ENCODE measurements at regions not wholly inside any gene's neighbourhood (a gene's known extent, or its start where the extent isn't known, plus 50 kb on each side); places are given as distances from the start of the nearest gene placed in this dataset.

GRCh38 chr2:177029501-177029900 lies 183.1 kb upstream of the HNRNPA3 start:
- ChIA-PET CTCF (no interaction called here), POLR2A (no interaction called here)
- Mint-ChIP-seq H3K36me3 (ENCODE audit: low read depth) (no peaks in the 10 kb centered on the region), H3K9me3 (ENCODE audit: low read depth) (no peaks in the 10 kb centered on the region), H3K4me1 (no peaks in the 10 kb centered on the region), H3K4me3 (no peak overlapping the region), H3K27me3 (peaks cover 4% of the 10 kb centered on the region), H3K27ac (no peak overlapping the region)
- intact Hi-C loops (cut with DNase I, micrococcal nuclease): no loop called here
- no peak for DNase-seq
- ATAC-seq: no peak

DNA sequence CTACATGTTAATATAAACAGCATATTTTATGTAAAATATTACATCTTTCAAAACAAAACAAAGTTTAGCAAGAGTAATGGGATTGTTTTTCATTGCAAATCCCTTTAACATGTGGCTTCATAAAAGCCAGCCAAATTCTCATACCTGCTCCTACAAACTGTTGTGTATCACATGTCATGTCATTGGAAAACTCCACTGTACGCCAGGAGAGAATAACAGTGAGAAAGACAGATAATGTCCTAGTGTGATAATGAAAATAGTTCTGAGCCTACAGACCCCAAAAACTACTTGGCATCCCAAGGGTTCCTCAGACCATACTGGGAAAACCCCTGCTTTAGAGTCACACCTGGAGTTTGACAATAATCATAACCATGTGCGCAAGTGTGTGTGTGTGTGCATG lies 182.7 kb upstream of the HNRNPA3 start:
- DNase-seq (no peak), ATAC-seq (no peak)
- no peak overlapping the region for H3K27ac Mint-ChIP-seq
- H3K36me3 Mint-ChIP-seq (ENCODE audit: low read depth): no peaks in the 10 kb centered on the region
- intact Hi-C loops (cut with DNase I, micrococcal nuclease): no loop called here
- ChIA-PET POLR2A (no interaction called here), CTCF (no interaction called here)
- no peaks in the 10 kb centered on the region for H3K9me3 Mint-ChIP-seq (ENCODE audit: low read depth)
- H3K4me1 Mint-ChIP-seq: no peaks in the 10 kb centered on the region
- H3K27me3 Mint-ChIP-seq: peaks cover 4% of the 10 kb centered on the region
- no peak overlapping the region for H3K4me3 Mint-ChIP-seq

- Mint-ChIP-seq H3K4me1 (no peaks in the 10 kb centered on the region), H3K36me3 (ENCODE audit: low read depth) (no peaks in the 10 kb centered on the region), H3K4me3 (no peak overlapping the region), H3K27me3 (peaks cover 8% of the 10 kb centered on the region), H3K9me3 (ENCODE audit: low read depth) (no peaks in the 10 kb centered on the region), H3K27ac (no peak overlapping the region)
- intact Hi-C loops (cut with DNase I, micrococcal nuclease): no loop called here
- ChIA-PET CTCF (interaction anchor here (0.6 kb wide), 1 partner anchor 889 kb away, joined by 3 read pairs; no protein-coding TSS in a partner anchor), POLR2A (no interaction called here)
- ATAC-seq (no peak), DNase-seq (no peak)
These were observed 182.0 kb upstream of the HNRNPA3 start for GRCh38 chr2:177030451-177031105.

DNA sequence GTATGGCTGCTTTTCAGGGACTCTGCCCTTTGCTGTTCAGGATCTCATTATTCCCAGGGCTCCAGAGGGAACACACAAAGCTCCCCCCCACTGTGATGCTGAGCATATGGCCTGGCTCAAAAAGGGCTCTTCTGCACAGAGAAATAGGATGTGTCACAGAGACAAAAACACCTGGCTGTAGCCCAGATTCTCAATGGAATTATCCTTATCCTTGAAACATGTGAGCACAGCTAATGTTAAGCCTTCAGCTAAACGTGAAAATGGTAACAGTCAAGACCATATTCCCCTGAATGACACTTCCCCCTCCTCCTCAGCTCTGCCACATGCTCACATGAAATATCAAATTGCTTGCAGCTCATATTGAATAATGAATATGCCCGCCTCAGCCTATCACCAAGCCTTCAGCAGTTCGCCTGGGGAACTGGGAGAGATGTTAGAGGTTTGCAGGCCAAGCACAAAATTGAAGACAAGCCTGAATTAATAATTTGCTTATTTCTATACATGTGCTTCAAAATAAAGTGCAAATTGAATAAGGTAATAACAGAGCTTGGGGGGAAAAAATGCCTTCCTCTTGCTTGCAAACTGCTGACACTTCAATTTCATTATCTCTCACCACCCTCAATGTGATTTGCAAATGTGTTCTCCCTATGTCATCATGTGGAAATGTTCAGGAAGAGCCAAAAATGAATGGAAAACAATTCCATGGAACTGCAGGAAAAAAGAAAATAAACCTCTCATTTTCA lies 181.0 kb upstream of the HNRNPA3 start:
- H3K4me3 Mint-ChIP-seq: no peak overlapping the region
- H3K27me3 Mint-ChIP-seq: peaks cover 6% of the 10 kb centered on the region
- no peaks in the 10 kb centered on the region for H3K9me3 Mint-ChIP-seq (ENCODE audit: low read depth)
- H3K36me3 Mint-ChIP-seq (ENCODE audit: low read depth): no peaks in the 10 kb centered on the region
- intact Hi-C loops (cut with DNase I, micrococcal nuclease): no loop called here
- CTCF ChIA-PET: interaction anchor here (0.6 kb wide), 1 partner anchor 890 kb away, joined by 3 read pairs; no protein-coding TSS in a partner anchor
- ATAC-seq: no peak
- no peak for DNase-seq
- POLR2A ChIA-PET: no interaction called here
- H3K27ac Mint-ChIP-seq: no peak overlapping the region
- no peaks in the 10 kb centered on the region for H3K4me1 Mint-ChIP-seq

- H3K4me3 Mint-ChIP-seq: no peak overlapping the region
- DNase-seq (no peak), ATAC-seq (no peak)
- no peaks in the 10 kb centered on the region for H3K36me3 Mint-ChIP-seq (ENCODE audit: low read depth)
- H3K27ac Mint-ChIP-seq: no peak overlapping the region
- H3K9me3 Mint-ChIP-seq (ENCODE audit: low read depth): no peaks in the 10 kb centered on the region
- intact Hi-C loops (cut with DNase I, micrococcal nuclease): no loop called here
- no peaks in the 10 kb centered on the region for H3K4me1 Mint-ChIP-seq
- ChIA-PET CTCF (interaction anchor here (0.6 kb wide), 1 partner anchor 1088 kb away, joined by 4 read pairs; no protein-coding TSS in a partner anchor), POLR2A (no interaction called here)
- peaks cover 14% of the 10 kb centered on the region for H3K27me3 Mint-ChIP-seq
These were observed 175.8 kb upstream of the HNRNPA3 start for GRCh38 chr2:177036747-177037146.

- H3K9me3 Mint-ChIP-seq (ENCODE audit: low read depth): no peaks in the 10 kb centered on the region
- DNase-seq: no peak
- H3K36me3 Mint-ChIP-seq (ENCODE audit: low read depth): no peaks in the 10 kb centered on the region
- intact Hi-C loops (cut with DNase I, micrococcal nuclease): no loop called here
- ChIA-PET CTCF (interaction anchor here (0.5 kb wide), 1 partner anchor 1838 kb away, joined by 3 read pairs; no protein-coding TSS in a partner anchor), POLR2A (no interaction called here)
- H3K4me1 Mint-ChIP-seq: no peaks in the 10 kb centered on the region
- peaks cover 12% of the 10 kb centered on the region for H3K27me3 Mint-ChIP-seq
- ATAC-seq: no peak
- no peak overlapping the region for H3K27ac Mint-ChIP-seq
- H3K4me3 Mint-ChIP-seq: no peak overlapping the region
These were observed 175.0 kb upstream of the HNRNPA3 start for GRCh38 chr2:177037569-177037968.

DNA sequence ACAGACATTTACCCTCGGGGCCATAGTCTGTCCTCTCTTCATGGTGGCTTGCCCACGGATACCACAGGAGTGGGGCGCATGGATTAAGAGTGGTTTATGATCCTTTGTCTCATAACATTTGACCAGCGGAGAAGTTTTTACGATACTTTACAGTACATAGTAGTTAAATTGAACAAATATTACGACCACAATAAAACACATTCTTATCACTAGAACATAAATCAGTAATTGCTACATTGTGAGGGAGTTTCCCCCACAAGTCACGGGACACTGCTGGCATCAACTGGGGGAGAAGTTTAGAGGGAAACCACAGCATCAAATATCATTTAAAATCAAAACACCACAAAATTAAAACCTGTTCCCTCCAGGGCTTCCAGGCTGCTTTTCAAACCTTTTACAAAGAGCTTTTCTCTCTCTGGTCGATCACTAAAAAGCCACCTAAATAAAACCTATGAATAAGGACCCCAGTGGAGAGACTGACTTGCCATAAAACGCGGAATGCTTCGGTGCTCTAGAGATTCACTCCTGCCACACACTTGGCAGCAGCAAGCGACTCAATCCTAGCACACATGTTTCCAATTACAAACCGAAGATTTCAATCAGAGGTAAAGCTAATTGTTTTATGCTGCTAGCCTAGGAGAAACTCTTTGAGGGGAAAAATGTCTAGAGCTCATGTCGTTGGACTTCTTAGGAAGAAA lies 173.7 kb upstream of the HNRNPA3 start:
- no peaks in the 10 kb centered on the region for H3K36me3 Mint-ChIP-seq (ENCODE audit: low read depth)
- no peaks in the 10 kb centered on the region for H3K4me1 Mint-ChIP-seq
- intact Hi-C loops (cut with DNase I, micrococcal nuclease): no loop called here
- H3K27ac Mint-ChIP-seq: no peak overlapping the region
- no peak for DNase-seq
- POLR2A ChIA-PET: no interaction called here
- CTCF ChIA-PET: interaction anchor here (0.6 kb wide), 1 partner anchor 1073 kb away, joined by 3 read pairs; no protein-coding TSS in a partner anchor
- no peaks in the 10 kb centered on the region for H3K9me3 Mint-ChIP-seq (ENCODE audit: low read depth)
- ATAC-seq: no peak
- H3K4me3 Mint-ChIP-seq: no peak overlapping the region
- peaks cover 12% of the 10 kb centered on the region for H3K27me3 Mint-ChIP-seq

DNA sequence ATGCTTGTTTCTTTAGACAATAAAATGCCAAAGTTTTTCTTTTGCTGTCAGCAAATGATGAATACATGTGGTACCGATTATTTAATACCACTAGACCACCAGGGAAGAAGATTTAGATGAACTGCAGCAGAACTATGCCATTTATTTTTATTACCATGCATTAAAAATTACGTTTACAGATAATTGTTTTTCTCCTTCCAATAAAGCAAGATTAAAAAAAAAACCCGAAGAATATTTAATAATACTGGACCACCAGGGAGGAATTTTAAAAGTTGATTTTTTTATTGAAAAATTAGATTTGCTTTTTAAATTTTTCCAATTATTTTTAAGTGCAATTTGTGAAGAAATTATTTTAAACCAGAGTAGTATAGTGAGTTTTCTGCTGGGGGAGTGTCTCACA lies 170.3 kb upstream of the HNRNPA3 start:
- CTCF ChIA-PET: interaction anchor here (1.1 kb wide), 1 partner anchor 8 kb away, joined by 3 read pairs; no protein-coding TSS in a partner anchor
- intact Hi-C loops (cut with DNase I, micrococcal nuclease): no loop called here
- H3K4me1 Mint-ChIP-seq: no peaks in the 10 kb centered on the region
- H3K27me3 Mint-ChIP-seq: peaks cover 9% of the 10 kb centered on the region
- no peaks in the 10 kb centered on the region for H3K36me3 Mint-ChIP-seq (ENCODE audit: low read depth)
- H3K27ac Mint-ChIP-seq: no peak overlapping the region
- DNase-seq (no peak), ATAC-seq (no peak)
- no peak overlapping the region for H3K4me3 Mint-ChIP-seq
- H3K9me3 Mint-ChIP-seq (ENCODE audit: low read depth): no peaks in the 10 kb centered on the region
- POLR2A ChIA-PET: no interaction called here

DNA sequence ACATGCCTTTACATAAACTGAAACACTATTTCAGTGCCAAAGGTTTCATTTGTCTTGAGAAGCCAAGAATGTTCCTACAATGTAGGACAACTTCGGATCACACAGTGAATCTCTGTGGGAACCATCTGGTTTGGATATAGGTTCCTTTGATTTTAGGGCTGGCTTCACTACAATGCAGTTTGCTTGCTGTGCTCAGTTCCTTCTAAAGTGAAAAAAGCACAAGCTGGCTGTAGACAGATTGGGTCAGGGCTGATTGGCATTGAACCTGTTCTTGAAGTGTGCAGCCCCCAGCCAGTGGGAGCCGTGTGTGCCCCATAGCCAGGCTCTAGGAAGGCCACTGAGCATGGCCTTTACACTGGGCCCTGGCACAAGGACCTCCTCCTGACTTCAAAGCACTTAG lies 167.9 kb upstream of the HNRNPA3 start:
- Mint-ChIP-seq H3K9me3 (ENCODE audit: low read depth) (no peaks in the 10 kb centered on the region), H3K27ac (no peak overlapping the region), H3K4me3 (no peak overlapping the region), H3K36me3 (ENCODE audit: low read depth) (no peaks in the 10 kb centered on the region), H3K4me1 (no peaks in the 10 kb centered on the region), H3K27me3 (peaks cover 6% of the 10 kb centered on the region)
- DNase-seq (no peak), ATAC-seq (no peak)
- intact Hi-C loops (cut with DNase I, micrococcal nuclease): no loop called here
- POLR2A ChIA-PET: no interaction called here
- CTCF ChIA-PET: interaction anchor here (1.2 kb wide), 1 partner anchor 39 kb away, joined by 3 read pairs; no protein-coding TSS in a partner anchor

DNA sequence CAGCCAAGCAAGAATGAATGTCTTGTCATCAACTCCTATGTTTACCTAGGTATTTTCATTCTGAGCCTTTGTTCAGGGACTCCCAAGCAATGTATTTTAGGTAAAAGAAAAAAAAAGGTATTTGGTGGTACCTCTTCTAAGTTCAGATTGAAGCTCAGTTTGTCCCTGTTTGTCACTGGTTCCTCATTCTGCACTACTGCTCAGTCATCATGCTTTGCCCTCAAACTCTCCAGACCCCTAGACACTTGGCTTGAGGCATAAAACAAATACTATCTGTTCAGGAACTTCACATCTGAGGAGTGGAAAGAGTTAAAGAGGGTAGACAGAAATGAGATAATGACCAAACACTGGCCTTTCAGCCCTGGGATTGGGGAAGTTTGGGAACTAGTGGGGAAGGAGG lies 163.6 kb upstream of the HNRNPA3 start:
- H3K27ac Mint-ChIP-seq: no peak overlapping the region
- ATAC-seq (no peak), DNase-seq (no peak)
- ChIA-PET POLR2A (no interaction called here), CTCF (interaction anchor here (0.7 kb wide), 1 partner anchor 53 kb away, joined by 3 read pairs; no protein-coding TSS in a partner anchor)
- H3K27me3 Mint-ChIP-seq: peaks cover 11% of the 10 kb centered on the region
- H3K4me3 Mint-ChIP-seq: no peak overlapping the region
- no peaks in the 10 kb centered on the region for H3K4me1 Mint-ChIP-seq
- H3K36me3 Mint-ChIP-seq (ENCODE audit: low read depth): no peaks in the 10 kb centered on the region
- intact Hi-C loops (cut with DNase I, micrococcal nuclease): no loop called here
- H3K9me3 Mint-ChIP-seq (ENCODE audit: low read depth): no peaks in the 10 kb centered on the region

DNA sequence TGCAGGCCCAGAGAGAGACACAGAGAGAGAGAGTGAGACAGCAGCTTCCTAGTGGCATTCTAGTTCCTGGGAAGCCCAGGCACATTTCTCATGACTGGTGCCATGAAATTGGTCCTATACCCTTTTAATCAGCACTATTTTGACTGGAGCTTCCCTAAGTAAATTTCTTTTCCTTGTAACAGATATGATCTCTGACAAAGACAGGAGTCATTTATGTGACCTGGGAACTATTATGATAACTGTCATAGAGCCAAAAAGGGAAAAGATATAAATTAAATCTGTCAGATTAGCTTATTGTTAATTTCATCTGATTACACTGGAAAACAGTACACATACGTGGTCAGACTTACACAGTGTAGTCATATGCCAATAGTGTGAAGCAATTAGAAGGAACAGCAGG lies 161.3 kb upstream of the HNRNPA3 start:
- DNase-seq (no peak), ATAC-seq (no peak)
- no peaks in the 10 kb centered on the region for H3K9me3 Mint-ChIP-seq (ENCODE audit: low read depth)
- POLR2A ChIA-PET: no interaction called here
- peaks cover 9% of the 10 kb centered on the region for H3K27me3 Mint-ChIP-seq
- intact Hi-C loops (cut with DNase I, micrococcal nuclease): no loop called here
- H3K36me3 Mint-ChIP-seq (ENCODE audit: low read depth): no peaks in the 10 kb centered on the region
- no peak overlapping the region for H3K27ac Mint-ChIP-seq
- H3K4me1 Mint-ChIP-seq: no peaks in the 10 kb centered on the region
- CTCF ChIA-PET: interaction anchor here (0.8 to 1.2 kb wide), 2 partner anchors 15 to 29 kb away, joined by 3 to 6 read pairs; no protein-coding TSS in a partner anchor
- H3K4me3 Mint-ChIP-seq: no peak overlapping the region

Measured in activated CD4-positive, alpha-beta T cell treated with anti-CD3 and anti-CD28 coated beads for 36 hours (primary cell).